ENCODE measurements at regions not wholly inside any gene's neighbourhood (a gene's known extent, or its start where the extent isn't known, plus 50 kb on each side); places are given as distances from the start of the nearest gene placed in this dataset.

GRCh38 chr1:38418195-38419030 lies 371.8 kb upstream of the POU3F1 start:
- no peaks in the 10 kb centered on the region for H3K36me3 ChIP-seq (ENCODE audit: insufficient read depth, low read length)
- no peak overlapping the region for H3K4me2 ChIP-seq (ENCODE audit: low read length)
- H3K9ac ChIP-seq (ENCODE audit: low read length), result no peak overlapping the region
- no peaks in the 10 kb centered on the region for H3K9me2 ChIP-seq (ENCODE audit: insufficient read depth, low read length)
- H3K9me3 ChIP-seq (ENCODE audit: low read length), result no peaks in the 10 kb centered on the region
- H3K4me3 ChIP-seq (ENCODE audit: low read length), result no peak overlapping the region
- H3F3A ChIP-seq (ENCODE audit: insufficient read depth, low read length, poor library complexity, severe bottlenecking), result no peaks in the 10 kb centered on the region
- no peak overlapping the region for H2AFZ ChIP-seq (ENCODE audit: low read depth, low read length)
- TF ChIP-seq POLR2AphosphoS5 (IDR thresholded peaks at IDR 0.05), result no peak
- TF ChIP-seq SMC3 (conservative IDR thresholded peaks at IDR 0.05; ENCODE audit: poor library complexity), result no peak
- no peak for TF ChIP-seq EZH2 (IDR thresholded peaks at IDR 0.05; ENCODE audit: borderline replicate concordance, insufficient read depth, low read length, poor library complexity, severe bottlenecking)
- no peak for TF ChIP-seq REST (IDR thresholded peaks at IDR 0.05; ENCODE audit: borderline replicate concordance)
- no peak for TF ChIP-seq TAF1 (IDR thresholded peaks at IDR 0.05; ENCODE audit: low read depth)
- TF ChIP-seq EP300 (conservative IDR thresholded peaks at IDR 0.05; ENCODE audit: poor library complexity, severe bottlenecking), result no peak
- no peak for TF ChIP-seq RAD21 (conservative IDR thresholded peaks at IDR 0.05)
- TF ChIP-seq CTCF (IDR thresholded peaks at IDR 0.05; ENCODE audit: poor library complexity, severe bottlenecking), result no peak
- TF ChIP-seq MXI1 (conservative IDR thresholded peaks at IDR 0.05; ENCODE audit: poor library complexity, severe bottlenecking), result no peak
- H3K79me2 ChIP-seq (replicated peaks; ENCODE audit: insufficient read depth, low read length), result no peaks in the 10 kb centered on the region
- H3K27ac ChIP-seq (ENCODE audit: low read length), result no peak overlapping the region
- no peaks in the 10 kb centered on the region for H3K27me3 ChIP-seq (ENCODE audit: insufficient read depth, low read depth, low read length)
- no peaks in the 10 kb centered on the region for H4K20me1 ChIP-seq (ENCODE audit: insufficient read depth)

- no peaks in the 10 kb centered on the region for H3K79me2 ChIP-seq (replicated peaks; ENCODE audit: insufficient read depth, low read length)
- H3K27ac ChIP-seq (ENCODE audit: low read length), result no peak overlapping the region
- H3K36me3 ChIP-seq (ENCODE audit: insufficient read depth, low read length), result no peaks in the 10 kb centered on the region
- no peak overlapping the region for H3K9ac ChIP-seq (ENCODE audit: low read length)
- no peaks in the 10 kb centered on the region for H3K9me2 ChIP-seq (ENCODE audit: insufficient read depth, low read length)
- no peaks in the 10 kb centered on the region for H3F3A ChIP-seq (ENCODE audit: insufficient read depth, low read length, poor library complexity, severe bottlenecking)
- no peak overlapping the region for H3K4me3 ChIP-seq (ENCODE audit: low read length)
- no peaks in the 10 kb centered on the region for H3K27me3 ChIP-seq (ENCODE audit: insufficient read depth, low read depth, low read length)
- TF ChIP-seq EZH2 (IDR thresholded peaks at IDR 0.05; ENCODE audit: borderline replicate concordance, insufficient read depth, low read length, poor library complexity, severe bottlenecking), result no peak
- TF ChIP-seq MXI1 (conservative IDR thresholded peaks at IDR 0.05; ENCODE audit: poor library complexity, severe bottlenecking), result no peak
- no peak for TF ChIP-seq TAF1 (IDR thresholded peaks at IDR 0.05; ENCODE audit: low read depth)
- TF ChIP-seq EP300 (conservative IDR thresholded peaks at IDR 0.05; ENCODE audit: poor library complexity, severe bottlenecking), result no peak
- no peak for TF ChIP-seq SMC3 (conservative IDR thresholded peaks at IDR 0.05; ENCODE audit: poor library complexity)
- no peaks in the 10 kb centered on the region for H4K20me1 ChIP-seq (ENCODE audit: insufficient read depth)
- no peak overlapping the region for H2AFZ ChIP-seq (ENCODE audit: low read depth, low read length)
- no peaks in the 10 kb centered on the region for H3K9me3 ChIP-seq (ENCODE audit: low read length)
- H3K4me2 ChIP-seq (ENCODE audit: low read length), result no peak overlapping the region
These were observed 357.1 kb upstream of the POU3F1 start for GRCh38 chr1:38403667-38404066.

Measured in neural cell (in vitro differentiated cells).